GM19395 (cell line): ENCODE measurements at regions not wholly inside any gene's neighbourhood (a gene's known extent, or its start where the extent isn't known, plus 50 kb on each side); places are given as distances from the start of the nearest gene placed in this dataset.
"Not testable (repeated sequence)": the region's sequence is repeated elsewhere in the genome, so short reads cannot be mapped to it uniquely, and the experiment has no call there.

Source experiments
- ATAC-seq: cut with Tn5 transposase; IDR thresholded peaks from one replicate; pipeline ENCODE4 v1.9.1; 2021; ENCODE audit warnings: mild to moderate bottlenecking, moderate library complexity; ENCODE audit not compliant: unreplicated experiment

- no peak for ATAC-seq
These were observed 1092.0 kb upstream of the LRRTM1 start for GRCh38 chr2:81396417-81397019.

- no peak for ATAC-seq
These were observed 1091.2 kb upstream of the LRRTM1 start for GRCh38 chr2:81395746-81396145.

- no peak for ATAC-seq
These were observed 1084.7 kb upstream of the LRRTM1 start for GRCh38 chr2:81389203-81389602.

- no peak for ATAC-seq
These were observed 1059.2 kb upstream of the LRRTM1 start for GRCh38 chr2:81363800-81364199.

- not testable (repeated sequence) for ATAC-seq
These were observed 1057.9 kb upstream of the LRRTM1 start for GRCh38 chr2:81362468-81362867.

- ATAC-seq: no peak
These were observed 1050.9 kb upstream of the LRRTM1 start for GRCh38 chr2:81355436-81355835.

- ATAC-seq: no peak
These were observed 1029.5 kb upstream of the LRRTM1 start for GRCh38 chr2:81334046-81334445.

- no peak for ATAC-seq
These were observed 1024.4 kb upstream of the LRRTM1 start for GRCh38 chr2:81328968-81329367.

GRCh38 chr2:81327911-81328310, 1023.4 kb upstream of the LRRTM1 start:
- ATAC-seq: no peak

DNA sequence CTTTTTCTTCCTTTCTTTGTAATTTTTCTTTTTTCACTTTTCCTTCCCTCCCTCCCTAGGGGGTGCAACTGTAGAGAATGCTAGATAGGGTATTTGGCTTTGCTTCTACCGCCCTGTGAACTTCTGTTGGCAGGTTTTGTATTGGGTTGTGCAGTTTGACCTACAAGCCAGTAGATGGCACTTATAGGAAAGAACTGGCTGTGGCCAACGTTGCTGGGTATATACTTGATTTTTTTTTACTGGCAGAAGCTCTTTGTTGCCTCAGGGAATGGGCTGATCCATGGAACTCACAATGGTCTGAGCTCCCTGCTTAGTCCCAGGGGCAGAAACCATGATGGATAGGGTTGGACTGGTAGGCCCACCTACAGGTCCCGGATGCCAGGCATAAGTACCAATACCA, 1019.5 kb upstream of the LRRTM1 start:
- no peak for ATAC-seq

GRCh38 chr2:81304154-81304830, 999.7 kb upstream of the LRRTM1 start:
- no peak for ATAC-seq

DNA sequence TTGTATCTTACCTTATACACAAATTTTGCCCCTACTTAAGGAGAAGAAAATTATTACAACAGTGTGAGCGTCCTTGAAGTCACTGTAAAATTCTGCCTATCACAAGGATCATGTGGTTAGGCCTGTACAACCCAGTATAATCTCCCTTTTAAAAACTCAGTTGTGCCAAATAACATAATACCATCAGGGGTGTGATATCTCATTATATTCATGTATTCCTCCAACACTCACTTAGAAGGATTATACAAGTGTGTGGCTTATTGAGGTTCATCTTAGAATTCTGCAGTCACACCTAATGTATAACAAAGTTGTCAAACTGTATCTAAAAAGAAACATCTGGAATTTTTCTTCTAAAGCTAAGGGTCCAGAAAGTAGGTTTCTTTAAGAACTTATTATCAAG, 998.8 kb upstream of the LRRTM1 start:
- ATAC-seq: no peak

GRCh38 chr2:81299841-81300240, 995.3 kb upstream of the LRRTM1 start:
- no peak for ATAC-seq

DNA sequence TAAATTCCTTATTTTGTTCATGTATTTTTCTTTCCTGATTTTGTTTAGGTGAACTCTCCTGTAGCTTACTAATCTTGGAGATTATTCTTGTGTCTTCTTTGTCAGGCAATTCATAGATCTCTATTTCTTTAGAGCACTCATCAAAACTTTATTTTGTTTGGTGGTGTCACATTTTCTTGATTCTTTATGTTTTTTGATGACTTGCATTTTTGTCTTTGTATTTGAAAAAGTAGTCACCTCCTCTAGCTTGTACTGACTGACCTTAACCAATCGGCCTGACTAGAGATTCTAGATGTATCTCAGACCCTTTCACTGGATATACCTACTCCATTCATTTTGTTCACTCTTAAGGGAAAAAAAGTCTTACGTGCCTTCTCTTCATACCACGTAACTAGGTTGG, 986.3 kb upstream of the LRRTM1 start:
- no peak for ATAC-seq

- ATAC-seq: no peak
These were observed 978.5 kb upstream of the LRRTM1 start for GRCh38 chr2:81283081-81283480.

DNA sequence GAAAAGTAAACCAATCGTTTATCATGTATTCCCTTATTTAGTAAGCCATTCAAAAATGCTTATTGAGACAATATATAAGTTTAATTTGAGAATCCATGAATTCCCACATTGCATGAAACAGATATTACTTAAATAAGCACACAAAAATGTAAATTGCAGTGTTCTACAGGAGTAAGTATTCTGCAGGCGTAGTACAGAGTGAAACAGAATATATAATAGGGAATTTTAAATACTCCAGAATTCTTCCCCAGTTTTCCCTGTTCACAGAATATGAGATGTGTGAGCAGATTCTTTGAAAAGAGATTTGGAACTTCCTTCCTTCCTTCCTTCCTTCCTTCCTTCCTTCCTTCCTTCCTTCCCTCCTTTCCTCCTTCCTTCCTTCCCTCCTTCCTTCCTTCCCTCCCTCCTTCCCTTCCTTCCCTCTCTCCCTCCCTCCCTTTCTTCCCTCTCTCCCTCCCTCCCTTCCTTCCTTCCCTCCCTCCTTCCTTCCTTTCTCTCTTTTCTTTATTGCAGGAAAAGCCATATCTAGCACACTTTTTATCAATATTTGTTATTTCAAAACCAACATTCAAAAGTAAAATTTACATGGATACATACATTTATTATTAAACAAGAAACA, 977.7 kb upstream of the LRRTM1 start:
- no peak for ATAC-seq

GRCh38 chr2:81276595-81276994, 972.0 kb upstream of the LRRTM1 start:
- ATAC-seq: no peak

GRCh38 chr2:81266106-81266505, 961.6 kb upstream of the LRRTM1 start:
- ATAC-seq: no peak

GRCh38 chr2:81263989-81264388, 959.4 kb upstream of the LRRTM1 start:
- no peak for ATAC-seq

GRCh38 chr2:81260320-81260719, 955.8 kb upstream of the LRRTM1 start:
- no peak for ATAC-seq

DNA sequence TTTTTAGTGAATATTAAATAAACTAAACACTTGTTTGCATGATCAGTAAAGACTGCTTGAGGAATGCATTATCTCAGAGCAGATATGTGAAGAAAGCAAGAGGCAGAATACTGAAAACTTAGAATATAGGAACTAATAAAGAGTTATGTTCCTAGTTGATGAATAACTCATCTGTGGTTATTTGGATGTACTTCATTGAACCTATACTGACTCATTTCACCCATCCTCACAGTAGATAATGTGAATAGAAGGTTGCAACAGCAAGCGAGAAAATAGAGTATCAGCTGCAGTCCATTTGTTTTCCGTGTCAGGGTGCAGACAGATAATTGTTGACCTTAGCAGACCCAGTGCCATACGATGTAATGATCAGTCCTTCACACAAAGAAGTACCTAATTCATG, 945.7 kb upstream of the LRRTM1 start:
- ATAC-seq: no peak

GRCh38 chr2:81249152-81249551, 944.6 kb upstream of the LRRTM1 start:
- ATAC-seq: no peak
